ENCODE measurements at regions not wholly inside any gene's neighbourhood (a gene's known extent, or its start where the extent isn't known, plus 50 kb on each side); places are given as distances from the start of the nearest gene placed in this dataset.

DNA sequence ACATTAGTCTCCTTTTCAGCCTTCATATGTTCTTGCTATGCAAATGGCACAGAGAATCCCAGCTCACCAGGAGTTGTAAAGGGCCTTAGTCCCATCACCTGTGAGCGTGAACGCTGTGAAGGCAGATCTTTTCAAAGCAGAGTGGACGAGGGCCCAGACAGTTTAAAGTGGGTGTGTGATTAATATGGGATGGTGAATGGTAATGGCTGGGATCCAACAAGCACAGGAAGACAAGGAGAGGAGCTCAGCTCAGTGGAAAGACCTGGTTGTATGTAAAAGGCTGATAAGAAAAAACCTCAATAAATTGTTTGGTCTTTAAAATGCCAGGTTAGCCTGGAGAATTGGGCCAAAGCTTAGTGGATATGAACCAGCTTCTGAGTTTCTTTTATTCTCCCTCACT, 326.2 kb downstream of the NYAP2 start:
- no peak overlapping the region for H3K27ac ChIP-seq
- no peaks in the 10 kb centered on the region for H3K36me3 ChIP-seq
- DNase-seq: no peak
- H3K27me3 ChIP-seq (ENCODE audit: insufficient read depth, low read depth, severe bottlenecking): no peaks in the 10 kb centered on the region
- no peak for TF ChIP-seq CTCF (IDR thresholded peaks at IDR 0.05; ENCODE audit: low read depth, low read length)
- H3K4me3 ChIP-seq (ENCODE audit: low read depth, low read length): no peak overlapping the region
- no peaks in the 10 kb centered on the region for H3K9me3 ChIP-seq (ENCODE audit: severe bottlenecking)

All from WERI-Rb-1 (cell line).